ENCODE measurements at regions not wholly inside any gene's neighbourhood (a gene's known extent, or its start where the extent isn't known, plus 50 kb on each side); places are given as distances from the start of the nearest gene placed in this dataset.
A peak's percentile ranks its signal among the peaks of the same experiment; 100 is the strongest.

DNA sequence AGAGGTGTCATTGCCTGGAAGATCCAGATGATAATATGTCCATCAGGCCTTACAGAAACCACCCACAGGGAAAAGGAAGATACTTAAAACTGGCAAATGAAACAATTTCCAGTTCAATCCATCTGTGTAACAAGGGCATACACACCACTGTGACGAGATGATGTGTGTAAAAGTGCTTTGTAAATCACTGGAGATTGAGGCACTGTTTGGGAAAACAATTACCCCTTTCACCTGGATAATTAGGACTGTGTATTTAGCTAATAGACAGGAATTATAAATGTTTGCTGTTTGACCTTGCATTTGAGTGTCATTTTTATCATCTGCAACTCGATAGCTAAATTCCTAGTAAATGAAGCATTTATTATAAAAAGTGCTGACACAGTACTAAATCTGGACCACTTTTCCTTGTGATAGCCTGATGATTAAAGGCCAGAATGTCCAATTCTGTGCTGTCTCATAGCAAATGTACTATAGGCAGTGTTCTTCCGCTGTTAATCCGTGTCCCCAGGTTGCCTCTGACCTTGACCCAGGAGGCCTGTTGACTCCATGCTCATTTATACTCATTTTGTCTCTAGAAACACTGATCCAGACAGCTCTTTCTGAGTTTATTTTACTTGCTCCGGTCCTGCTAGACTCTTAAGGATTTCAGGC is 105.8 kb downstream of the LACC1 start:
- no peak for TF ChIP-seq CTCF (IDR thresholded peaks at IDR 0.05; ENCODE audit: control insufficient read depth, extremely low read depth, insufficient read depth)
- H3K4me3 ChIP-seq (ENCODE audit: low read depth, low read length), result no peak overlapping the region
- no peak for DNase-seq (ENCODE audit: low read depth)

- no peak overlapping the region for H3K4me3 ChIP-seq (ENCODE audit: low read depth, low read length)
- no peak for TF ChIP-seq CTCF (IDR thresholded peaks at IDR 0.05; ENCODE audit: control insufficient read depth, extremely low read depth, insufficient read depth)
- DNase-seq (ENCODE audit: low read depth), result peak; percentile 21
Measured at GRCh38 chr13:43986421-43986981, 106.8 kb downstream of the LACC1 start.

- H3K4me3 ChIP-seq (ENCODE audit: low read depth, low read length), result no peak overlapping the region
- DNase-seq (ENCODE audit: low read depth), result no peak
- no peak for TF ChIP-seq CTCF (IDR thresholded peaks at IDR 0.05; ENCODE audit: control insufficient read depth, extremely low read depth, insufficient read depth)
Measured at GRCh38 chr13:43988302-43988701, 108.6 kb downstream of the LACC1 start.

DNA sequence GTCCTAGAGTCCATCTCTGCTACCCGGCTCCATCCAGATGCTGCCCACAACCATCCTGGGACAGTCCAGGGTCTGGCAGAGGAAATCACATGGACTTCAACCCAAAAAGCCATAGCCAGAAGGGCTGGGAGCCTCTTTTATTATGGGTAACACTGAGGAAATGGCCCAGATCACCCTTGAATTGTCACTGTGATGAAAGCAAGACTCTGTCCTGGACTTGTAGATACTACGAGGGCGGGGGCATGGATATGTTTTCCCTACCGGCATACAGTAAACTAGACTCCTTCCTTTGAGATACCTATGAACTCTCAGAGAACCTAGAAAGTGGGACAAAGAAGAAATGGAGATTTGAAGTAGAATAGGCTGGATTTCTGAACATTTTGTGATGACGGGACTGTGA is 110.3 kb downstream of the LACC1 start:
- no peak for DNase-seq (ENCODE audit: low read depth)
- H3K4me3 ChIP-seq (ENCODE audit: low read depth, low read length), result no peak overlapping the region
- no peak for TF ChIP-seq CTCF (IDR thresholded peaks at IDR 0.05; ENCODE audit: control insufficient read depth, extremely low read depth, insufficient read depth)

DNA sequence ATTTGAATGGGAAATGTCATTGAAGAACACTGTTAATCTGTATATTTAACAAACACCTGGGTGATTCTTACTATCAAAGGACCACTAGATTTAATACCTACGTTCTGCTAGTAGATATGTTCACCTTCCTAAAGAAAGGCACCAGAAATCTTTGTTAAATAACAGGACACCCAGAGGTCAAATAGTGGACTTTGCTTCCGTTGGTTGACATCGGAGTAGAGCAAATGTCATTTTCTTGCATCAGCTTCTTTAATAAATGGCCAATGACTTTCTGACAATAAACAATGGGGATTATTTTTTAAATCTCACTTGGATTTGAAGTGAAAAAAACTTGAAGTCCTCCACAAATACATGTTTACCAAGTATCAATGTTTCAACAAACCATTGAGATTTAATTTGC is 111.1 kb downstream of the LACC1 start:
- no peak overlapping the region for H3K4me3 ChIP-seq (ENCODE audit: low read depth, low read length)
- no peak for TF ChIP-seq CTCF (IDR thresholded peaks at IDR 0.05; ENCODE audit: control insufficient read depth, extremely low read depth, insufficient read depth)

DNA sequence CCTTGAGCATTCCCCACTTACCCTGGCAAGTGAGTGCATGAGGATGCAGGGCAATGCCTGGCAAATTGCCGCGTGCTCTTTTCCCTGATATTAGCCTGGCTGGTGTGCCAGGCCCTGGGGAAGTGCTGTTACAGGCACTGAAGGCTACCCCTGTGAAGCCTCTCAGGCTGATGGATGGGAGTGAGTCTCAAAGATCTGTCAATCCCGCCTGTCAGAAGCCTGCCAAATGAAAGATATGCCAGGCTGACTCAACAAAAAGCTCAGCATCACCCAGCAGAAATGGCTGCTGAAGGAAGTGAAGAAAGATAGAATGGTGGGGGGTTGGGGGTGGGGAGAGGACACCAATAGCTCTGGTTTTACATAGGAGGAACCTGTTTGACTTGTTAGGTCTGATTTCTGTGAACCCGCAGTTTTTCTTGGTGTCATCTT is 112.1 kb downstream of the LACC1 start:
- TF ChIP-seq CTCF (IDR thresholded peaks at IDR 0.05; ENCODE audit: control insufficient read depth, extremely low read depth, insufficient read depth), result no peak
- DNase-seq (ENCODE audit: low read depth), result no peak
- no peak overlapping the region for H3K4me3 ChIP-seq (ENCODE audit: low read depth, low read length)

More for the DNA sequence above, 111.1 kb downstream of the LACC1 start:
- DNase-seq (ENCODE audit: low read depth), result no peak

DNA sequence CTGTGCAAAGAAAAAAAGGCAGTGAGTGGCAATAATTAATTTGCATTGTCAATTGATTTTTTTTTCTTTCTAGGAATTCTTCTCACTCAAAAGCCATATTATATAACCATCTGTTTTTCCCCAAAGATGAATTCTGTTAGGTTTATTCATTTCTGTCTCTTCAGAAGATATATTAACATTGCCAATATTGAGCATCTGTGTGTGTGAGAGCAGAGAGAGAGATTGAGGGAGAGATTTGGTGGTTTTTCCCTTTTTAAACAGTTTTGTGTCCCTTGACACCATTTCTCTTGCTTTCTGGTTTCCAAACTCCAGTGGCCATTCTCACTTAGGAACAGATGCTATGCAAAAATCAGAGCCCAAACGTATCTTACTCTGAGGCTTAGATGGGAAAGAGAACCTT is 112.5 kb downstream of the LACC1 start:
- no peak for TF ChIP-seq CTCF (IDR thresholded peaks at IDR 0.05; ENCODE audit: control insufficient read depth, extremely low read depth, insufficient read depth)
- no peak for DNase-seq (ENCODE audit: low read depth)
- H3K4me3 ChIP-seq (ENCODE audit: low read depth, low read length), result no peak overlapping the region

Measured in LNCaP clone FGC (cell line).